HG02943 (cell line): ENCODE measurements at regions not wholly inside any gene's neighbourhood (a gene's known extent, or its start where the extent isn't known, plus 50 kb on each side); places are given as distances from the start of the nearest gene placed in this dataset.

Experiments used
- ATAC-seq: cut with Tn5 transposase; IDR thresholded peaks from one replicate; pipeline ENCODE4 v1.9.1; 2021; ENCODE audit warnings: mild to moderate bottlenecking, low read depth, moderate library complexity; ENCODE audit not compliant: unreplicated experiment

GRCh38 chr3:87045473-87045872, 54.5 kb upstream of the VGLL3 start:
- no peak for ATAC-seq

GRCh38 chr3:87044846-87045245, 53.9 kb upstream of the VGLL3 start:
- no peak for ATAC-seq

- no peak for ATAC-seq
Measured at GRCh38 chr3:87044409-87044808, 53.5 kb upstream of the VGLL3 start.

GRCh38 chr3:87041191-87041590, 50.2 kb upstream of the VGLL3 start:
- ATAC-seq = no peak
